HG02678 (cell line): ENCODE measurements at regions not wholly inside any gene's neighbourhood (a gene's known extent, or its start where the extent isn't known, plus 50 kb on each side); places are given as distances from the start of the nearest gene placed in this dataset.
"Not testable (repeated sequence)": the region's sequence is repeated elsewhere in the genome, so short reads cannot be mapped to it uniquely, and the experiment has no call there.

ENCODE experiments used
- ATAC-seq: cut with Tn5 transposase; IDR thresholded peaks from one replicate; pipeline ENCODE4 v1.9.1; 2021; ENCODE audit warnings: mild to moderate bottlenecking, moderate library complexity; ENCODE audit not compliant: unreplicated experiment

DNA sequence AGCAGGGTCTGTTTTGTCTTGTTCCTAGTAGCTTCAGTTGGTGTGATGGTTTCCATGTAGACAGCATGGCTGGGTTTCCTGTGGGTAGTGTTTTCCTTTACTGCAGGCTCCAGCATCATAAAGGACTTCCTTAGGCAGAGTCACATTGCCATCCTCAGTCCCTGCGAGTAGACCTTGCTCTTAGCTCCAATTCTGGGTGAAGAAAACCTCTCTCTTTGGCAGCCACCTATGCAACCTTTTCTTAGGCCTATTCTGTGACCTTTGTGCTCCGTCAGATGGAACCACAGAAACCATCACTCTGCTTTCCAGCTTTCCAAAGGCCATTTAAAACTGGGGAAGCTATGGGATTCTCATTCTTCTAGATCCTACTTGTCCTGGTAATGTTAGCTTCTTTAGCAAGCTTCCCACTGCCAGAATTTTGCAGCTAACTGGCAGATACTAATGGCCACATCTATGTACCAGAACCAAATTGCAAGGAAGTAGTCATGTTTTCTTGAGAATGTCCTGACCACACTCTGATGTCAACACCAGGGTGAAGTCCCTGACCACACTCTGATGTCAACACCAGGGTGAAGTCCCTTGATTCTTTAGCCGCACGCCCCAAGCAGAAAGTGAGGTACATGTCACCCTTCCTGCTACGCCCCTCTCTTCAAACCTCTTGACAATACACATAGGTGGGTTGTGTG lies 646.6 kb upstream of the HS3ST5 start:
- peak; percentile 100 for ATAC-seq

DNA sequence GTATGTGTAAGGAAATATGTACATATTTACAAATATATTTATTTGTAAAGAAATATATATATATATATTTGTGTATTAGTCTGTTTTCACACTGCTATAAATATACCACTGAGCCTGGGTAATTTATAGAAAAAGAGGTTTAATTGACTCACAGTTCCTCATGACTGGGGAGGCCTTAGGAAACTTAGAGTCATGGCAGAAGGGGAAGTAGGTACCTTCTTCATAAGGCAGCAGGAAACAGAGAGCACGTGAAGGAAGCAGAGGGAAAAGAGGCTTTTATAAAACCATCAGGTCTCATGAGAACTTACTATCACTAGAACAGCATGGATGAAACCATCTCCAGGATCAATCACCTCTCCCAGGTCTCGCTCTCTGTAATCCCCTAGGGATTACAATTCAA lies 644.5 kb upstream of the HS3ST5 start:
- no peak for ATAC-seq

DNA sequence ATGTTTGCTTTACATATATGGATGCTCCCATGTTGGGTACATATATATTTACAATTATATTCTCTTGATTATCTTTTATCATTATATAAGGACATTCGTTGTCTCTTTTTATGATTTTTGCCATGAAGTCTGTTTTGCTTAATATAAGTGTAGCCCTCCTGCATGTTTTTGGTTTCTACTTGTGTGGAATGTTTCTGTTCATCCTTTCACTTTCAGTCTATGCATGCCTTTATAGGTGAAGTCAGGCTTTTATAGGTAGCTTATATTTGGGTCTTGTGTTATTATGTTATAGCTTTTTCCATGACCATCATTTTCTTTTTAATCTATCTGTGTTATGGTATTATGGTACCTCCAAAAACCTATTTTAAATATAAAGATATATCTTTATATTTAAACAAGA lies 612.5 kb upstream of the HS3ST5 start:
- ATAC-seq: no peak

DNA sequence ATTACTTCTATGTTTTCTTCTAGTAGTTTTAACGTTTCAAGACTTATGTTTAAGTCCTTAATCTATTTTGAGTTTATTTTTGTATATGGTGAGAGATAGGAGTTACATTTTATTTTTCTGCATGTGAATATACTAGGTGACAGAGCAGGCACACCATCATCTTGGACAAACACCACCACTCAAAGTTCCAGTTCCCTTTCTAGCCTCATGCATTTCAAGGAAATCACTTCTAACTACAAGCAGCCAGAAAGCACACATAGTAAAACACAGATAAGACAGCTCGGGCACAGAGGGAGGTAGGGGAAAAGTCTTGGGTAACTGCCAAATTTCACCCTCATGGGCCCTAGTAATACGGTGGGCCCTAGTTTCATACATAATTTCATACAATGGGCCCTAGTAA lies 609.4 kb upstream of the HS3ST5 start:
- ATAC-seq: no peak

DNA sequence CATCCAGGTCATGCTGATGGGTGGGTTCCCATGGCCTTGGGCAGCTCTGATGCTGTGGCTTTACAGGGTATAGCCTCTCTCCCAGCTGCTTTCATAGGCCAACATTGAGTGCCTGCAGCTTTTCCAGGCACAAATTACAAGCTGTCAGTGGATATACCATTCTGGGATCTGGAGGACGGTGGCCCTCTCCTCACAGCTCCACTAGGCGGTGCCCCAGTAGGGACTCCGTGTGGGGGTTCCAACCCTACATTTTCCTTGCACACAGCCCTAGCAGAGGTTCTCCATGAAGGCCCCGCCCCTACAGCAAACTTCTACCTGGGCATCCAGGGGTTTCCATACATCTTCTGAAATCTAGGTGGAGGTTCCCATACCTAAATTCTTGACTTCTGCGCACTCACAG lies 602.6 kb upstream of the HS3ST5 start:
- ATAC-seq: no peak

DNA sequence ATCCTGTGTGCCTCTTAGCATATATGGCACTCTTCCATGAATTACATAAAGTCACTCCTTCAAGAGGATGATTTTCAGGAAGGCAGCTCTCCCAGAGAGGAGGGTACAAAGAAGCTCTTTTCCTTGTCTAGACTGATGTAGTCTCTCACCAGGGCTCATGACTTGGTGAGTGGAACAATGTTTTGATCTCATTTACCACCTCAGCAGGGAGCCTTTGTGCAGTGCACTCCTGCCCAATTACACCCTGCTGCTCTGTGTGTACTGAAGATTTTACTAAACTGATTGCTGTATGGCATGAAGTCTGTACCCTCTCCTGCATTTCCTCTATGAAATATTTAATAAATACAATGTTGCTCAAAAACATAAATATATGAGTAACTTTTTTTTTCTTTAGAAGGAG lies 598.3 kb upstream of the HS3ST5 start:
- ATAC-seq: no peak

DNA sequence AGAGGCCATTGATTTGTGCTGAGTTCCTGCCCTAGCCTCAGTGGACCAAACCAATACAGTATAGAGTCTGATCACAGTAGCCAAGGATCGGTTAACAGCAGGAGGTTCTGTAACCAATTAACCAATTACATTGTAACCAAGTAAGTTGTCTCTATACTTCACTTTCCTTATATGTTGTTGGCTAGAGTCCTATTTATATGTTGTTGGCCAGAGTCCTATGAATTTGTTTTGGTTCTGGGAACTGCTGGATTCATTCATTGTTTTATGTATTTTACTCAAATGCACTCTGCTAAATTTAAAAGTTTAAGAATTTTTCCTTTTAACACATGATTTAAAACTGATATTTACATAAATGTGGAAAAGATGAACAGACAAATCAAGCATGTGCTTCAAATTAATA lies 597.4 kb upstream of the HS3ST5 start:
- no peak for ATAC-seq

DNA sequence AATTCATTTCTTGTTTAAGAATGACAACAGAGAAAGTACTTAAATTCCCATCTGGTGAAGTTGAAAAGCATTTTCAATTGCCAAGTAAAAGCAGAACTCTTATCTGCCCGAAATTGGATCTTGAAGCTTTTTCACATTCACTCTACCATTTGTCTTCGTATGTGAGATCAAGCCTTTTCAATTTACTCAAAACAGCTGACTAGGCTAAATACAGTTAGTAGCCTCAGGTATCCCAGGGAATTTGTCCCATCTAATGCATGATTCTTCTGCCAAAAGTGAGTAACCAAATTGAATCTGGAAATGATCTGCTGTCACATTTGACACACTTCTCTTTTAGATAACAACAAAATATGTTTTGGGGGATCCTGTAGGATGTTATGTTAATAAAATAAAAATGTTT lies 596.8 kb upstream of the HS3ST5 start:
- no peak for ATAC-seq

DNA sequence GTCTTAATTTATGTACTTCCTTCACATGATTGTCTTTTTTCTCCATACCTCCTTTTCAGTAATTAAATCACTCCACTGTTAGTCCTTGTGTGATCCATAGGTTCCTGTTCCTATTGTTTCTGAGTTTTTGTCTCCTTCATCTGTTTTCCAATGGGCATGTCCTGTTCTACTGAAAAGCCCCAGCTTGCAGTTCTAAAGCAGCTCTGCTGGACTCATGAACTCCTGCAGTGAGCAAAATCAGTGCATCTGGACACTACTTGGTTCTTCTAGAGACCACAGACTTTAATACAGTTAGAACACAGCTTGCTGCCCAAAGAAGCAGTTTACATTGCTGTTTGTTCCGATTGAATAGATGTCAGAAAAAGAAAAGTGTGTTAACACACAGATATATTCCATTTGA lies 593.3 kb upstream of the HS3ST5 start:
- no peak for ATAC-seq

DNA sequence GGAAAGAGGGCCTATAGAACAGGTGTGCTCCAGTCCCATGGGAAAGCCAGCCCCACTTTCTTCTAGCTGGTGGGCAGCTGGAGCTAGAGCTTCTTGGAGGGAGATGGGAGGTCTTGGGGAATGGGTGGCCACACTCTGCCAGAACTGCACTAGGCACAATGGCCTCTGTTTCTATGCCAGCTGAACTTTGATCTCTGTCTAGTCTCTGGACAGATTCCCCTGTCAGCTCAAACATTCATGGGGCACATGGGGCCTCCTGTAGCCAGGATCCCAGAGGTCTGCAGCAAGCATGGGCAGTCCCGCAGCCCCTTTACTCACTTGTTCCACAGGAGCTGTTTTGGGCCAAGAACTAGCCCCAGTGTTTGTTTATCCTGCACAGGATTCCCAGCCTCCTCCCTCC lies 591.3 kb upstream of the HS3ST5 start:
- ATAC-seq: no peak

DNA sequence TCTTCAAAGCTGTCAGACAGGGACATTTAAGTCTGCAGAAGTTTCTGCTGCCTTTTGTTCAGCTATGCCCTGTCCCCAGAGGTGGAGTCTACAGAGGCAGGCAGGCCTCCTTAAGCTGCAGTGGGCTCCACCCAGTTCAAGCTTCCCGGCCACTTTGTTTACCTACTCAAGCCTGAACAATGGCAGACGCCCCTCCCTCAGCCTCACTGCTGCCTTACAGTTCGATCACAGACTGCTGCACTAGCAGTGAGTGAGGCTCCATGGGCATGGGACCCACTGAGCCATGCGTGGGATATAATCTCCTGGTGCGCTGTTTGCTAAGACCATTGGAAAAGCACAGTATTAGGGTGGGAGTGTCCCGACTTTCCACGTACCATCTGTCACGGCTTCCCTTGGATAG lies 585.9 kb upstream of the HS3ST5 start:
- ATAC-seq: not testable (repeated sequence)

DNA sequence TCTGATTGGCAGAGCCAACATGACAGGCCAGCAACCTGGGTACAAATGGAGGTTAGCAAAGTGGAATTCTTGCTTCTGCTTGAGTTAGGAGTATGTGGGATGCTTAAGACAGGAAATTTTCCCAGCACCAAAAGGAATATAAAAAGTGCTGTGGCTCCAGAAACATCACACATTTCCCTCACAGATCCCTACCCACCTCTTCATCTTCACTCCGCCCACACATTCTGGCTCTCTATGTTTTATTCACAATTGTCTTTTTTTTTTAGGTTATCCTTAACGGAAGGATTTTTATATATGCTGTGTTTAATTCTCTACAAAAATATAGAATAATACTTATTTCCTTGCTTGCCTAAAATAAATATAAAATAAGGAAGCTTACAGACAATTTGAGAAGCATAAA lies 563.3 kb upstream of the HS3ST5 start:
- no peak for ATAC-seq

DNA sequence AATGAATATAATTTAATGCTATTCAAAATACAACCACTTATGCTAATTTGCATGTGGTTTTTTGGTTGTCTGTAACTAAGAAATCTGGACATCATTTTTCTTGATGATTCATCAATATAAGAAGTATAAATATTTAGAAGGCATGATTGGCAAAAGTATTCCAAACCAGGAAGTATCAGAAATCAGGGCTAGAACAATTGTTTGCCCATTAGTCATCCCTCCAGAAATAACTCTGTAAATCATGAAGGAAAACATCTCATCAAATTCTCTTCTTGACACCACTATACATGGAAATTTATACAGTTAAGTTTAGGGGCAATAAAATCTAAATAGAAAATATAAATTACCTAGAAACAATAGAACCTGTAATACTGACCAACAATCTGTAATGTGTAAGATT lies 554.7 kb upstream of the HS3ST5 start:
- no peak for ATAC-seq

DNA sequence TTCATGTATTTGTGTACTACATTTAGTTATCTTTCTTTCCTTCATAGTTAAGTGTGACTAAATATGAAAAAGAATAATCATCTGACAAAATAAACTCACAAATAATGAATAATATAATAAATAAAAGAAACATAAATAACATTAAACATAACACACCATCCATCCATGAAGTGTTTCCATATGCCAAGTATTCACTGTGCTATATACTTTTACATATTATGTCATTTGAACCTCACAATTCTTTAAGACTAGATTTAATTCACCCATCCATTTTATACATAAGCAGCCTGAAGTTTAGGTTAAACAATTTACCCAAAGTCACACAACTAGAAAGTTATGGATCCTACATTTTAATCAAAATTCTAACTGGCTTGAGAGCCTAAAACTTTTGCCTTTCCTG lies 549.4 kb upstream of the HS3ST5 start:
- no peak for ATAC-seq

DNA sequence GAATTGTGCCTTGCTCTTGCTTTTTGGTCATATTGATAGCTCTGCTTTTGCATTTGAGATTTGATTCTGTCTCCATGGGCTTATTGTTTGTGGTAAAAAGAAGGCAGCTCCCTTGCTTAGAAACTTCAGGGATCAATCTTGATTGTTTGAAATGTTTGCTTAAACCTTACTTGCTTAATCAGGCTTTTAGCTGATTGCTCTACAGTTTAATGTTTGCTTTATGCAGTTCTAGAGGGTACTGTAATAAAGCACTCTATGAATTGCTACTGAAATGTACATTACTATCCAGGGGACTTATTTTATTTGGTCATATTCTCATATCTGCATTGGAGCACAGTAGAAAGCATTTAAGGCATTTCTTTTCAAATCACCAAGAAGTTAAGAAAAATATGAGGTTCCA lies 545.4 kb upstream of the HS3ST5 start:
- no peak for ATAC-seq

DNA sequence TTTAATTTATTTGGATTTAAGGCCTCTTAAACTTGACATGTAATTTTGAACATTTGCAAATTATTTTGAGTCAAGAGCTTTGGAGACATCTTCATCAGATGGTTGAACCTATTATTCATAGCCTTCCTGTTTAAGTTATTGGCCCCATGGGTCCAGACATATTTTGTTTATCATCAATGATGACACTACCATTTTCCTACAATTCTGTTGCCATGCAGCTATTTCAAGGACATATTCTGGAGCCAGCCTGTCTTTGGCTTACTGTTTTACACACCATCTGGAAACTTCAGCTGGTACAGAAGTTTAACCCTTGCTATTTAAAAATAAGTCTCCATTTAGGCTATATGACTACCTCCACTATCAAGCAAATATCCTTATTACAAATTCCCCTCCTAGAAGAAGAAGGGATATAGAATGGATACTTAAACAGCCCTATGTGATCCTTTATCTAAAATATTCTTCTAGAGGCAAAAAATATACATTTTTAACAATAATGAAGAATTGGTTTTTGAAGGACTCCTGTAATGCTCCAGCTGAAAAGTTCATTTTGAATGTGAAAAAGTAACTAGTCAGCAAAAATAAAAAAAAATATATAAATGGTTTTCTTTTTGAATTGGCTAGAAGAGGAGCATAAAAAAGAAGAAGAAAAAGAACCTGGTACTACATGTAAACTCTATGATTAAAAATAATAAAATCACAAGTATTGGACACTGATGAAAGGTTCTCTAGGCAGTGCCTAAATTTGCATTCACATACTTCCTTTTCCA lies 544.0 kb upstream of the HS3ST5 start:
- ATAC-seq: no peak

DNA sequence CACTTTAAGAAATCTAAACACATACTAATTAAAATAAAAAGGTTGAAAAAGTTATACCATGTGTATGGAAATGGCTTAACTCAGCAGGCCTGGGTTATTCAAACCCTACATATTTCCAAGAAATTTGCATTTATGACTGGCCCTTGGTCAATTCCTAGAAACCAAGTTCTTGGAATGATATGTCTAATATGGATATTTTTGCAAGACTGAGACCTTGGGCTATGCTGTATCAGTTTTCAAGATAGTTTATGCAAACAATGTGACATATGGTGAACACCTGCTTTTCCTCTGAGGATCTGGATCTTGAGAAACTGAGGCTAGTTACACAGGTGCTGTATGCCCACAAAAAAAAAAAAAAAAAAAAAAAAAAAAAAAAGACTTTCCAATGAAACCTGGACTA lies 536.9 kb upstream of the HS3ST5 start:
- ATAC-seq: no peak

DNA sequence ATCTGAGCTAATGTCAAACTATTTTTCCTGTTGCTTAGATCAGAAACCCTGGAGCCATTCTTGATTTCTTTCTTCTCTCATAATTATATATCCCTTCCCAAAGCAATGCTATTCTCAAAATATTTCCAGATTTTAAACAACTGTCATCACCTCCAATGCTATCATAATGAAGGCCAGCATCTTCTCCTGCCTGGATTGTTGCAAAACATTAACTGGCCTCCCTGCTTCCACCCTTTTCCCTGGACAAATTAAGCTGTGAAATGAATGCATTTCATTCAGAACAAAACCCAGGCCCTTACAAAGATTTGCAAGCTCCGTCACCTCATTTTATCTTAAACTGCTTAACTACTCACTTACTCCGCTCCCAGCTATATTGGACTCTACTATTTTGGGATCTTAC lies 535.3 kb upstream of the HS3ST5 start:
- no peak for ATAC-seq

DNA sequence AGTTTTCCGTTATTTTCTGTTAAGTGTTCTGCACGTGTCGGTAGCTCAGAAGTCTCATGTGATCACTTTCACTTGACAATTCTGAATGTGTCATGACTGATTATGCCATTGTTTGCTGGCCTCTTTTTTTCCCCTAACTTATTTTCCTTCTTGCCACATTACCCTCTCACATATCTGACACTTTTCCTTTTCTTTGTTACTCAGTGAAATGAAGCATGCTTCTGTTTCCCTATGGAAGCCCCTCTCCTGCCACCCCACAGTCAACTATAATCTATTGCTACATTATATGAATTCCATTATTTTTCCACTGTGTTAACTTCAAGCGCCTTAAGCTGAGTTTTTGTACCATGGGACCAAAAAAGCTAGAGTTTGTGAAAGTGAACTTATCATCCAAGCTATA lies 531.6 kb upstream of the HS3ST5 start:
- no peak for ATAC-seq

DNA sequence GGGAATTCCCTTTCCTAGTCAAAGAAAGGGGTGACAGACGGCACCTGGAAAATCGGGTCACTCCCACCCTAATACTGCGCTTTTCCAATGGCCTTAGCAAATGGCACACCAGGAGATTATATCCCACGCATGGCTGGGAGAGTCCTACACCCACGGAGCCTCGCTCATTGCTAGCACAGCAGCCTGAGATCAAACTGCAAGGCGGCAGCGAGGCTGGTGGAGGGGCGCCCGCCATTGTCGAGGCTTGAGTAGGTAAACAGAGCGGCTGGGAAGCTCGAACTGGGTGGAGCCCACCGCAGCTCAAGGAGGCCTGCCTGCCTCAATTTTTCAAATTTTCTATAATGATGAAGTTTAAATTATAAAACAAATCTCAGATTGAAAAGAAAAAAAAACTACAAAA lies 522.7 kb upstream of the HS3ST5 start:
- not testable (repeated sequence) for ATAC-seq

DNA sequence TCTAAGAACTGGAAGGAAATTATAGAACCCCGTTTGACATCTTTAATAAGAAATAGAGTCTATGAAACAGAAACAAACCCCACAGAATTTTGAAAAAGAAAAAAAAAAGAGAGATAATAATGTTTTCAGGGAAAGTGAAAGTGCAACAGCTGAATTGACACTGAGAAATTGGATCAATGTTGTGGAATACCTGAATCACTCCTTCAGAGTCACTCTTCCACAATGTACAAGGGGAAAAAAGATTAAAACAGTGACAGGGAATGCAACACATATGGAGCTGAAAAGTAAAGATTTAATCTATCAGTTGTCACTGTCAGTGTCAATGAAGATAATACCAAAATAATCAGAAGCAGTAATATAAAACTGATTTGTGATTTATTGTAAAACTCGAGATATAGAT lies 520.8 kb upstream of the HS3ST5 start:
- ATAC-seq: no peak

DNA sequence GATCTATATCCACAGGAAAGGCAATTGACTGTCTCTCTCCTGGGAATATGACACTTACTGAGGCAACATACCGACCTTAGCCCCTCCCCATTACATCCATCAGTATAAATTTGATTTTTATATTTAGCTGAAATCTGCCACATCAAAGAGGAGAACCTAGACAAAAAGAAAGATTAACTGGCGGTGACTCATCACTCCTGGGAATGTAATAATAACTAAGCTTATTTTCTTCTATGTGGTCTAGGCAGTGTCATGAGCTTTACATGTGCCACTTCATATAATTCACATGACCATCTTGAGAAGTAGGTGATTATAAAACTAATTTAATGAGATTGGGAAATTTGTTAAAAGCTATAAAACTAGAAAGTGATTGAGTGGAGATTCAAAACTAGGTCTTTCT lies 520.0 kb upstream of the HS3ST5 start:
- no peak for ATAC-seq

DNA sequence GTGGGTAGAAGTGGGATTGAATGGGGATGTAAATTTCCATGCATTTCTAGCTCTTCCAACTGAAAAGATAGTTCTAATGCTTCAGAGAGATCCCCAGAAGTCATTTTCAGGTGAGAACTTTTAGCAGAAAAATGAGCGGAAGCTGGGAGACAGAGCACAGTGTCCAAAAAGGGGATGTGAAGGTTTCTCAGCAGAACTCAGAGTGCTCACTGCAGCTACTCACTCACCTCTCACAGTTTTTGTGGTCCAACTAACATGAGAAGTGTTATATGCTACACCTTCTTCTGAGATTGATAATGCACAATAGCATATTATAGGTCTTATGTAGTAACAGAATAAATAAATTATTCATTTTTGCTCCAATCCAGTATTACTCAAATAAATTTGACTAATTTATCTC lies 519.2 kb upstream of the HS3ST5 start:
- ATAC-seq: no peak
